GM23248 (cell line): ENCODE measurements at regions not wholly inside any gene's neighbourhood (a gene's known extent, or its start where the extent isn't known, plus 50 kb on each side); places are given as distances from the start of the nearest gene placed in this dataset.

Experiments
- EZH2 ChIP-seq: fragments of 200-600 bp; sonication (generic); IDR thresholded peaks from 2 replicates; pipeline ENCODE4 v1.6.1; 2018; ENCODE audit warnings: antibody characterized with exemption, mild to moderate bottlenecking; ENCODE audit not compliant: insufficient read depth, poor library complexity, severe bottlenecking
- EZH2phosphoT487 ChIP-seq: fragments of 200-600 bp; sonication (generic); IDR thresholded peaks from 2 replicates; pipeline ENCODE4 v1.6.1; 2018; ENCODE audit warnings: antibody characterized with exemption, moderate library complexity, mild to moderate bottlenecking, low read depth; ENCODE audit not compliant: insufficient read depth

DNA sequence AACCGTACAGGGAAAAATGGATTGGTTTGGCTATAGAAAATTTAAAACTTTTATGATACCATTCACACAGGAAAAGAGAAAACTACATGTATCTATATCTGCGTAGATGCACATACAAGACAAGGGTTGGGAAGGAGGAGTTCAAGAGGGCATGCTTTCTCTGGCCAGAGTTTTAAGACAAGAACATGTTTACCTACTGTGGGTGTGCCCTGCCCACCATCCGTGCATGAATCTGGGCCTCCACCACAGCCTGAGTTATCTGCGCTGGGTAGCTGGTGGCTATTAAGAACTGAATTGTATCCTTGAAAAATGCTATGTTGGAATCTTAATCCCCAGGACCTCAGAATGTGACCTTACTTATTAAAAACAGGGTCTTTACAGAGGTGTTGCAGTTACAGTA is 151.6 kb downstream of the AASDH start:
- TF ChIP-seq EZH2phosphoT487 (no peak), EZH2 (no peak)
